ENCODE measurements at regions not wholly inside any gene's neighbourhood (a gene's known extent, or its start where the extent isn't known, plus 50 kb on each side); places are given as distances from the start of the nearest gene placed in this dataset.

DNA sequence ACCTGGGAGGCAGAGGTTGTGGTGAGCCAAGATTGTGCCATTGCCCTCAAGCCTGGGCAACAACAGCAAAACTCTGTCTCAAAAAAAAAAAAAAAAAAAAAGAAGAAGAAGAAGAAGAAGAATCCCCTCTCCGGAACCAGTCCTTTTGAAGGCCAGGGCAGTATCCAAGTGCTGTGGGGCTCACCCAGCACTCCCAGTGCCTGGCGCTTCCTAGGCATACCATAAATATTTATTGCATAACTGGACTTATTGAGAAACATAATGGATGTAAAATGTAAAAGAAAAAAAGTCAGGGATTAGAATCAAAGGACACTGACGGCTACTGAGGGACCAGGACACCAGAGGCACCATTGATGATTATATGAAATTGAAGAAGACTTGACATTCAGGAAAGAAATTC lies 162.1 kb upstream of the KIT start:
- Histone ChIP-seq H3K9me3 (ENCODE audit: control insufficient read depth, insufficient read depth, low read length) (no peaks in the 10 kb centered on the region), H3K27ac (ENCODE audit: low read depth, low read length) (no peak overlapping the region), H3K27me3 (ENCODE audit: control insufficient read depth, insufficient read depth, low read length) (no peaks in the 10 kb centered on the region), H3K4me3 (ENCODE audit: low read depth, low read length) (no peak overlapping the region)
- no peak for DNase-seq (ENCODE audit: low read depth, low spot score)
- TF ChIP-seq, protein P1, sequence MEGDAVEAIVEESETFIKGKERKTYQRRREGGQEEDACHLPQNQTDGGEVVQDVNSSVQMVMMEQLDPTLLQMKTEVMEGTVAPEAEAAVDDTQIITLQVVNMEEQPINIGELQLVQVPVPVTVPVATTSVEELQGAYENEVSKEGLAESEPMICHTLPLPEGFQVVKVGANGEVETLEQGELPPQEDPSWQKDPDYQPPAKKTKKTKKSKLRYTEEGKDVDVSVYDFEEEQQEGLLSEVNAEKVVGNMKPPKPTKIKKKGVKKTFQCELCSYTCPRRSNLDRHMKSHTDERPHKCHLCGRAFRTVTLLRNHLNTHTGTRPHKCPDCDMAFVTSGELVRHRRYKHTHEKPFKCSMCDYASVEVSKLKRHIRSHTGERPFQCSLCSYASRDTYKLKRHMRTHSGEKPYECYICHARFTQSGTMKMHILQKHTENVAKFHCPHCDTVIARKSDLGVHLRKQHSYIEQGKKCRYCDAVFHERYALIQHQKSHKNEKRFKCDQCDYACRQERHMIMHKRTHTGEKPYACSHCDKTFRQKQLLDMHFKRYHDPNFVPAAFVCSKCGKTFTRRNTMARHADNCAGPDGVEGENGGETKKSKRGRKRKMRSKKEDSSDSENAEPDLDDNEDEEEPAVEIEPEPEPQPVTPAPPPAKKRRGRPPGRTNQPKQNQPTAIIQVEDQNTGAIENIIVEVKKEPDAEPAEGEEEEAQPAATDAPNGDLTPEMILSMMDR (IDR thresholded peaks at IDR 0.05; ENCODE audit: low read depth, low read length) = no peak
- POLR2A ChIA-PET = no interaction called here
- CTCF ChIA-PET = no interaction called here

DNA sequence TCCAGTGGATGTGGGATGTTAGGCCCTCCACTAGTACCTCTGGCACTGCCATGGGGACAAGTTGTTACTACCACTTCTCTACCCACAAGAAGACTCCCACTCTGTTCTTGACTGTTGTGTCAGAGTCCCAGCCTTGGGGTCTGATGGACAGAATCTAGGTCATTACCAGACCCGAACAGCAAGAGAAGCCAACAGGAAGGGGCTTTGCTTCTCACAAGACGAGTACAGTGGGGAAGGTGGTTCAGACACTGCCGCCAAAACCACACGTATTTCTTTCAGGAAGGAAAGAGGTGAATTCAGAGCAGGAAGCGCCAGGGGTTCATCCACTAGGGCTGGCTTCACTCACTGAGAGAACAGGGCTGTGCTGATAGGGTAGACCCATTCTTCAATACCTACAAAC lies 161.3 kb upstream of the KIT start:
- no peak for DNase-seq (ENCODE audit: low read depth, low spot score)
- CTCF ChIA-PET = no interaction called here
- H3K4me3 ChIP-seq (ENCODE audit: low read depth, low read length) = no peak overlapping the region
- H3K27me3 ChIP-seq (ENCODE audit: control insufficient read depth, insufficient read depth, low read length) = no peaks in the 10 kb centered on the region
- POLR2A ChIA-PET = no interaction called here
- no peak overlapping the region for H3K27ac ChIP-seq (ENCODE audit: low read depth, low read length)
- no peaks in the 10 kb centered on the region for H3K9me3 ChIP-seq (ENCODE audit: control insufficient read depth, insufficient read depth, low read length)
- TF ChIP-seq, protein P1 (IDR thresholded peaks at IDR 0.05; ENCODE audit: low read depth, low read length) = no peak

DNA sequence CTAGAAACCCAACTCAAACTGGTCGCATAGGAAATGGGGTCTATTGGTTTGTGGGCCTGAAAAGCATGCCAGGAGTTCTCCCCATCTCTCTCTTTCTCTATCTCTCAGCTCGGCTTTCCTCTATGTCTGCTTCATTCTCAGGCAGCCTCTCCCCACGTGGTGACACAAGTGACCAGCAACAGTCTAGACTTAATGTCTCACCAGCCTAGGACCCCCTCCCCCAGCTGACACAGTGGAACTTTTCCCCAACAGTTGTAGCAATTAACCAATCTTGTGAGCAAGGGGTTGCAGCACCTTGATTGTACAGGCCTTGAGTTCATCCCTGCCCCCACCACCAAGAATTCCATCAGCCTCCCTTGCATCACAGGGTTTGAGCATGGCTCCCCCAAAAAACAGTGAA lies 159.8 kb upstream of the KIT start:
- TF ChIP-seq, protein P1 (IDR thresholded peaks at IDR 0.05; ENCODE audit: low read depth, low read length) = no peak

DNA sequence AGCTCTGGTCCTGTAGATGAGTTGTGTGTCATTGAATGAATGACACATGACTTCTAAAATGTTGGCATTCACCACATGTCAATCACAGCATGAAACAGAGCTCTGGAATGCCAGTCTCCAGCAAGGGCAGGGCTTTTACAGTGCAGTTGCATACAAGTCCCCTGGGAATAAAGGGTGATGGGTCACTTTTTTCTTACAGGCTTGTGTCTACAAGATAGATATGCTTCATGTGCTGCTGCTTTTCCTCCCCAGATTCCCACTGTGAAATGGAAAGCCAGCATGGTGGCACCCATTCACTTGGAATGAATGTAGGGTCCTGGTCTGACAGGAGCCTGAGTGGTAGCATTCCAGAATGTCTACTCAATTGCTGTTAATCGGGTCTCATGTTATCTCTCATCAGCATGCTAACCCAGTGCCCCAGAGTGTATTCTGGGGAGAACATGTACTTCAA lies 159.1 kb upstream of the KIT start:
- H3K9me3 ChIP-seq (ENCODE audit: control insufficient read depth, insufficient read depth, low read length) = no peaks in the 10 kb centered on the region
- H3K27ac ChIP-seq (ENCODE audit: low read depth, low read length) = no peak overlapping the region
- CTCF ChIA-PET = no interaction called here
- DNase-seq (ENCODE audit: low read depth, low spot score) = no peak
- TF ChIP-seq, protein P1 (IDR thresholded peaks at IDR 0.05; ENCODE audit: low read depth, low read length) = no peak
- POLR2A ChIA-PET = no interaction called here
- no peaks in the 10 kb centered on the region for H3K27me3 ChIP-seq (ENCODE audit: control insufficient read depth, insufficient read depth, low read length)
- H3K4me3 ChIP-seq (ENCODE audit: low read depth, low read length) = no peak overlapping the region

More for the DNA sequence above, 159.8 kb upstream of the KIT start:
- no peak for DNase-seq (ENCODE audit: low read depth, low spot score)
- no peaks in the 10 kb centered on the region for H3K27me3 ChIP-seq (ENCODE audit: control insufficient read depth, insufficient read depth, low read length)
- H3K27ac ChIP-seq (ENCODE audit: low read depth, low read length) = no peak overlapping the region
- no peaks in the 10 kb centered on the region for H3K9me3 ChIP-seq (ENCODE audit: control insufficient read depth, insufficient read depth, low read length)
- no peak overlapping the region for H3K4me3 ChIP-seq (ENCODE audit: low read depth, low read length)
- ChIA-PET CTCF (no interaction called here), POLR2A (no interaction called here)

DNA sequence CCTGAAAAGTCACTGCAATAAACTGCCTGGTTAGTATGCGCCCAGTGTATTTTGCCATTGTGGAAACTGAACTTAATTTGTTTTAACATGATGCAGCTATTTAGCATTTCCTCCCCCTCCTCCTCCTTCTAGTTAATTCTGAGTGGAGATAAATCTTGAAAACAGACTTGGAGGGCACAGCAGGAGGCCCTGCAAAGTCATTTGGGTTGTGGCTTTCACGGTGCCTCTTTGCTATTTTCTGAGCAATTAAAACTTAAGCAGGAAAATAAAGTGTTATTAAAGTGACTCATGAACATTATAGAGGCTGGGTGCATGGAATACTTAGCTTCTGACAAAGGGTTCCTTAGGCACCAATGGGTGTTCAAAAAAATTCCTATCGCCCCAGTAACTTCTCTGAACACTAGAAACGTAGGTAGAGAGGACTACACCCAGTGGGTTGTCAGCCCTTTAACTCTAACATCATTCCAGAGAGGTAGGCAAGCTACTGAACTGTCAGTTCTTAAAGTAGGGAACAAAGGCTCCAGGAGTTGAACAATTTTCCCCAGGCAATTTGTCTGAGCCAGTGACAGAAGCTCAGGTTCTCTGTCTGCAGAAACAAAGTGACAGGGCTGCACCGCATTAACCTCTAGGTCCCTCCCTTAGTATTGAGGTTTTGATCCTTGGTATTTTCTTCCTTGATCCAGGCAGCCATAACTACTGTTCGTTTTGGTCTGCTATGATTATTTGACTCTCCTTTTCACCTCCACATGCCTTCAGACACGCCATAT lies 158.3 kb upstream of the KIT start:
- TF ChIP-seq, protein P1 (IDR thresholded peaks at IDR 0.05; ENCODE audit: low read depth, low read length) = no peak
- DNase-seq (ENCODE audit: low read depth, low spot score) = no peak
- Histone ChIP-seq H3K27me3 (ENCODE audit: control insufficient read depth, insufficient read depth, low read length) (no peaks in the 10 kb centered on the region), H3K27ac (ENCODE audit: low read depth, low read length) (no peak overlapping the region), H3K9me3 (ENCODE audit: control insufficient read depth, insufficient read depth, low read length) (no peaks in the 10 kb centered on the region), H3K4me3 (ENCODE audit: low read depth, low read length) (no peak overlapping the region)
- POLR2A ChIA-PET = no interaction called here
- CTCF ChIA-PET = no interaction called here
